SK-N-SH treated with all-trans-retinoic acid at 6 μM for 48 hours (cell line): ENCODE measurements at regions not wholly inside any gene's neighbourhood (a gene's known extent, or its start where the extent isn't known, plus 50 kb on each side); places are given as distances from the start of the nearest gene placed in this dataset.

Experiments
- CREB5 ChIP-seq: fragments of 250-450 bp; sonication (Bioruptor Pico); IDR thresholded peaks from 2 replicates; pipeline ENCODE4 v1.5.1; 2020; ENCODE audit warnings: low read depth, mild to moderate bottlenecking, moderate library complexity
- OSR1 ChIP-seq: fragments of 250-450 bp; sonication (Bioruptor Pico); IDR thresholded peaks from 2 replicates; pipeline ENCODE4 v1.8.0; 2022; ENCODE audit warnings: moderate library complexity, mild to moderate bottlenecking, inconsistent platforms
- ZC3H10 ChIP-seq: fragments of 250-450 bp; sonication (Bioruptor Pico); IDR thresholded peaks from 2 replicates; pipeline ENCODE4 v1.5.1; 2021; ENCODE audit warnings: mild to moderate bottlenecking, moderate library complexity

DNA sequence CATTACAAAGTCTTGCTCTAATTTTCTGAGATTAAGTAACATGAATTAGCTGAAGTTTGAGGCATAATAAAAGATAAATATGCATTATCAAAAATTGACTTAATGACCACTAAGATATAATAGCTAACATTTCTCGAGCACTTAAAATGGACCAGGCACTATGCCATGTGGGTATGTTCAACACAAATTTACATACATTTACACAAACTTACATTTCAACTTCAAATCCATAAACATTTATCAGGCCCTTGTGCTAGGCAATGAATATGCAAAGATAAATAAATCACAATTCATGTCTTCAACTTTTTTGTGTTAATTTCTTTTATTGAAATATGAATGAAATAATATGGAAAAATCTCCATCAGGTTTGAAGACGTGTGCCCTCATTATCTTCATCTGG lies 108.7 kb downstream of the GAS2L3 start:
- TF ChIP-seq CREB5 (CRISPR knock-in tag): no peak
- TF ChIP-seq OSR1 (CRISPR knock-in tag): no peak
- TF ChIP-seq ZC3H10 (CRISPR knock-in tag): no peak
